ENCODE measurements at regions not wholly inside any gene's neighbourhood (a gene's known extent, or its start where the extent isn't known, plus 50 kb on each side); places are given as distances from the start of the nearest gene placed in this dataset. TPM values are rescaled to one million over a fixed set of nuclear protein-coding genes. Genes with fewer than 3 reads are reported as not detected.

- Histone ChIP-seq H2BK5ac (ENCODE audit: low read depth, low read length, poor library complexity, severe bottlenecking) (no peak overlapping the region), H2BK12ac (ENCODE audit: low read length in 2 of 2) (no peak overlapping the region), H3K79me1 (replicated peaks; ENCODE audit: low read length, poor library complexity, severe bottlenecking) (no peaks in the 10 kb centered on the region), H3K14ac (ENCODE audit: low read length in 2 of 2) (no peak overlapping the region), H3K4me2 (ENCODE audit: low read length, poor library complexity, severe bottlenecking) (no peak overlapping the region), H3K4me3 (ENCODE audit: insufficient read depth in 1 of 2, low read depth in 1 of 2, low read length in 2 of 2) (no peak overlapping the region), H4K91ac (ENCODE audit: low read length) (no peak overlapping the region), H3K18ac (ENCODE audit: low read depth in 1 of 2, low read length in 2 of 2) (no peak overlapping the region), H3K23ac (ENCODE audit: low read length in 2 of 2) (no peak overlapping the region), H4K8ac (ENCODE audit: low read length) (no peak overlapping the region), H2BK120ac (ENCODE audit: low read depth, low read length) (no peak overlapping the region), H3K4ac (ENCODE audit: low read depth in 1 of 2, low read length in 2 of 2) (no peak overlapping the region), H2AFZ (ENCODE audit: low read depth, low read length) (no peak overlapping the region), H3K4me1 (ENCODE audit: control insufficient read depth, insufficient read depth, low read depth, low read length) (peaks cover 3% of the 10 kb centered on the region), H3K36me3 (ENCODE audit: control insufficient read depth in 1 of 2, insufficient read depth in 2 of 2, low read depth in 1 of 2, low read length in 2 of 2) (no peaks in the 10 kb centered on the region), H3K9me3 (ENCODE audit: control insufficient read depth, low read length) (no peaks in the 10 kb centered on the region), H3K9ac (ENCODE audit: low read length) (no peak overlapping the region), H2AK5ac (ENCODE audit: low read length, severe bottlenecking) (no peak overlapping the region), H3K27me3 (ENCODE audit: control insufficient read depth in 1 of 2, insufficient read depth in 1 of 2, low read length in 2 of 2) (peaks cover 0 to 8% of the 10 kb centered on the region in 2 experiments), H2BK15ac (ENCODE audit: low read depth, poor library complexity, severe bottlenecking) (no peak overlapping the region), H3K27ac (ENCODE audit: low read length, poor library complexity, severe bottlenecking) (no peak overlapping the region)
- peak; percentile 14 for DNase-seq
- 92% methylated on average over 2 of the region's 3 CpGs for WGBS
Observed at GRCh38 chr20:51856432-51856831, 54.1 kb upstream of the SALL4 start.

GRCh38 chr20:51854921-51855320 lies 52.6 kb upstream of the SALL4 start:
- H3K9ac ChIP-seq (ENCODE audit: low read length), result no peak overlapping the region
- no peak overlapping the region for H2BK12ac ChIP-seq (ENCODE audit: low read length in 2 of 2)
- H3K4me1 ChIP-seq (ENCODE audit: control insufficient read depth, insufficient read depth, low read depth, low read length), result peaks cover 1% of the 10 kb centered on the region
- H2AFZ ChIP-seq (ENCODE audit: low read depth, low read length), result no peak overlapping the region
- H3K79me1 ChIP-seq (replicated peaks; ENCODE audit: low read length, poor library complexity, severe bottlenecking), result no peaks in the 10 kb centered on the region
- no peak overlapping the region for H3K14ac ChIP-seq (ENCODE audit: low read length in 2 of 2)
- no peaks in the 10 kb centered on the region for H3K9me3 ChIP-seq (ENCODE audit: control insufficient read depth, low read length)
- no peak overlapping the region for H2BK5ac ChIP-seq (ENCODE audit: low read depth, low read length, poor library complexity, severe bottlenecking)
- no peak overlapping the region for H2BK15ac ChIP-seq (ENCODE audit: low read depth, poor library complexity, severe bottlenecking)
- no peak for DNase-seq
- no peak overlapping the region for H4K8ac ChIP-seq (ENCODE audit: low read length)
- H3K4ac ChIP-seq (ENCODE audit: low read depth in 1 of 2, low read length in 2 of 2), result no peak overlapping the region
- H3K27ac ChIP-seq (ENCODE audit: low read length, poor library complexity, severe bottlenecking), result no peak overlapping the region
- H2BK120ac ChIP-seq (ENCODE audit: low read depth, low read length), result no peak overlapping the region
- no peak overlapping the region for H3K23ac ChIP-seq (ENCODE audit: low read length in 2 of 2)
- no peak overlapping the region for H3K4me2 ChIP-seq (ENCODE audit: low read length, poor library complexity, severe bottlenecking)
- WGBS, result 100% methylated on average over 2 of the region's 6 CpGs
- H2AK5ac ChIP-seq (ENCODE audit: low read length, severe bottlenecking), result no peak overlapping the region
- H4K91ac ChIP-seq (ENCODE audit: low read length), result no peak overlapping the region
- no peaks in the 10 kb centered on the region for H3K36me3 ChIP-seq (ENCODE audit: control insufficient read depth in 1 of 2, insufficient read depth in 2 of 2, low read depth in 1 of 2, low read length in 2 of 2)
- H3K4me3 ChIP-seq (ENCODE audit: insufficient read depth in 1 of 2, low read depth in 1 of 2, low read length in 2 of 2), result no peak overlapping the region
- H3K18ac ChIP-seq (ENCODE audit: low read depth in 1 of 2, low read length in 2 of 2), result no peak overlapping the region
- peaks cover 0 to 3% of the 10 kb centered on the region in 2 experiments for H3K27me3 ChIP-seq (ENCODE audit: control insufficient read depth in 1 of 2, insufficient read depth in 1 of 2, low read length in 2 of 2)

Small RNA genes lying in the stretch of these regions (small RNA-seq; reads per million reads assigned to genes)
- not detected for gene RNU6-347P (ENCODE audit: low read depth)
- gene RNU7-6P (ENCODE audit: low read depth), result not detected

Data from mesenchymal stem cell (in vitro differentiated cells and primary cell).